ENCODE measurements at regions not wholly inside any gene's neighbourhood (a gene's known extent, or its start where the extent isn't known, plus 50 kb on each side); places are given as distances from the start of the nearest gene placed in this dataset.

DNA sequence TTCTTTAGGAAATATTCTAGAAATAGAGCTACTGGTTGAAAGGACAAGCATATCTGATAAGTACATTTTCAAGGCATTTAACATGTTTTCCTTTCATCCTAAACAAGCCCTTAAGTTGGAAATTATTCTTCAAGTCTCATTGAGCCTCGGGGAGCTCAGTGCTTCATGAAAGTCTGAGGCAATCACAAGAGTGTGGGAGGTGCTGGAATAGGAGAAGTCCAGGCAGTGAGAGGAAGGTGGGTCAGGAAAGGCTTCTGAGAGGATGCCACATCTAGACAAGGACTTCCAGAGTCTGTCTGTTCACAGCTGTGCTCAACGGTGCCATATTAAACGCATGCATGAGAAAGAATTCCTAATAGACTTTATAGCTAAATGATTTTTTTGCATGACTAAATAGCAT lies 69.8 kb downstream of the CD83 start:
- DNase-seq (ENCODE audit: low read depth) = no peak

DNA sequence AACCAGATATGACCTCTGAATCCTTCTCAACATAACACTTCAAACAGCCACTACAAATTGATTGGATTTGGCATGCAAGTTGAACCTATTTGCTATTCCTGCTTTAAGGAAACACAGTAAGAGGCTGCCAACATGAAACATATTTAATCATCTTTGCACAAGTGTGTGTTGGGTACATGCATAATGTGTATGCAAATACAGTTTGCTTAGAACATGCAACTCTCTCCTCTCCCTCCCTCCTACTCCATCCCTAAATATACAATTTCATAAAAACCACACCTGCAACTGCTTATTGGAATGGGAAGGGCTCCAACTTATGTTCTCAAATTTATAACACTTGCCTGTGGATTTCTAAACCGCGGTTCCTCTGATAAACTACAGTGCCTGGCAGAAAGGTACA lies 71.5 kb downstream of the CD83 start:
- no peak for DNase-seq (ENCODE audit: low read depth)

DNA sequence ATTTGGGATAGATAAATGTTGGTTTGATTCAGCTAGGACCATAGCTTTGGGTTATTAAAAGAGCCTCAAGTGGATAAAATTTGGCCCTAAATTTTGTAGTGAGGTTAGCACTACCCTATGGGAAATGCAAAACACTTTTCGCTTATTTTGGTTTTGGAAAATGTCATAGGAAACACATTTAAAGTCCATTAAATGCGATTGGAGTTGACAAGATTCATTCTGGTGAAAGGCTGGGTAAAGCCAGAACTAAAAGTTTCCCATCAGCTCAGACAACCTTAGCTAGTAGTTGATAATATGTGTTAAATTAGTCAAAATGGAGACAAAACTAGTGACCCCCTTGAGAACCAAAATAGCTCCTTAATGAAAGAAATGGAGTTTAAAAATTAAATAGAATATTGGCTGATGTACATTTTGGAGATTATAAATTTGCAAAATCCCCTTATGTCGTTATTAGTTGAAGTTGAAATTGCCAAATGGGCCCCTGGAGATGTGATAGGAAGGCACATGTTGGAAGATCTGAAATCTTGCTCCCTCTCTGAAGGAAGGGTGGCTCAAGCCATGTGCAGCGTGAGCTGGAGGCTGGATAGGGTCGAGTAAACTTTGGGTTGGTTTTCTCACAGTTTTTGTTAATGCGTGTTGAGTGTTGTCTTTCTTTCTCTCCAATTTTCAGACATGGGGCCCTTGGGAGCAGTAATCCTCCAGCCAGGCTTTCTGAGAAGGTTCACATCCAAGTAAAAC lies 72.8 kb downstream of the CD83 start:
- no peak for DNase-seq (ENCODE audit: low read depth)

- DNase-seq (ENCODE audit: low read depth) = no peak
Observed at GRCh38 chr6:14190929-14191224, 73.3 kb downstream of the CD83 start.

DNA sequence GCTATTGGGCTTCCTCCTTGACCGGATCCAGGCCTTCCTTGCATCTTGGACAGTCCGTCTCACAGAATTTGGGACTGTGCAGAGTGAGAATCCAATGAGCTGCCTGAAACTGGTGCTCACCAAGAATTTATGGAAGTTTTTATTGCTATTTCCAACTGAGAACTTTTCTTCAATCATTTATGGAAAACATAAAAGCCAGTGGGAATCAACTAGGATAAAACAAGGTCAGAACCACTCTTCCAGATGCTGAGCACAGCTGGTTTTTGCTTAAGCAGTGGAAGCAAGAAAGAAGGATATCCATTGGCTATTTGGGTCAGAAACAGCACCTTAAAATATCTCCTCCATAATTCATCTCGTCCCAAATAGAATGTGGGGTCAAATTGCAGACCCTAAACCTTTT lies 74.2 kb downstream of the CD83 start:
- no peak for DNase-seq (ENCODE audit: low read depth)

DNA sequence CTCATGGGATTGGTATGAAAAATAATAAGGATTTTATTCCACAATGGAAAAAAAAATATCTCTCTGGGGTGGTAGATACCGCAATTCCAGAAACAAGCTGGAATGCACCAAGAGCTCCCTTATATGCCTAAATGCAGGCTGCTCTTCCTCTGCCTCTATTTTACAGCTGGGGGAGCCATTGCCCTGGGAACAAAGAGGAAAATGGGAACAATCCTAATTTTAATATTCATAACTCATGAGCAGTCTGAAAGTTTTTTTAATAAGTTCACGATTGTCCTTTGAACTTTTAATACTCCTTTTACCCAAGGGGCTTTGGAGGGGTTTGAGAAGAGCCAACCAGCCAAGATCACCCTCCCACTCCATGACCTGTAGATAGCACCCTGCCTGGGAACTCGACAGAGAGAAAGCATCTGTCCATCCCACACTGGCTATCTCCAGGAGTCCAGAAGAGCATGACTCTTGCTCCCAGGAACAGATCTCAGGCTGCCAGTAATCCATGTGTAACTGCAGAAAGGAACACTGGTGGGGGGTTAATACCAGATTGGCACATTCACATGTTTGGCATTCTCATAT lies 74.7 kb downstream of the CD83 start:
- DNase-seq (ENCODE audit: low read depth) = no peak

DNA sequence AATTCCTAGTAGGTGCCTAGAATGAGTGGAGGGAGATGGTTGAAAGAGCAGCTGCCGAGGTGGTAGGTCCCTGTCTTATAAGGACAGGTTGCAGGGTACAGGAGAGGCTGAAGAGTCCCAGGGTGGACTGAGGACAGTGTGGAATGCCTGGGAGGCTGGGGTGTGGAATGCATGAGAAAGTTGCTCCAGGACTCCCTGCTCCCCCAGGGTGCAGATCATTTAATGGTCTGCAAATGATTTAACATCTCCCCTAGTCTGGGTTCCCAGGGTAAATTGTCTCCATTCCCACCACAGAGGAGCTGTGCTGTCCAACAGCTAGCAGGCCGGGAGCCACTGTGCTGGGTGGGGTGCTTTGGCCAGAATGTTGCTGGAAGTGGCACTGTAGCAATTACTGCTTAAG lies 76.0 kb downstream of the CD83 start:
- no peak for DNase-seq (ENCODE audit: low read depth)

DNA sequence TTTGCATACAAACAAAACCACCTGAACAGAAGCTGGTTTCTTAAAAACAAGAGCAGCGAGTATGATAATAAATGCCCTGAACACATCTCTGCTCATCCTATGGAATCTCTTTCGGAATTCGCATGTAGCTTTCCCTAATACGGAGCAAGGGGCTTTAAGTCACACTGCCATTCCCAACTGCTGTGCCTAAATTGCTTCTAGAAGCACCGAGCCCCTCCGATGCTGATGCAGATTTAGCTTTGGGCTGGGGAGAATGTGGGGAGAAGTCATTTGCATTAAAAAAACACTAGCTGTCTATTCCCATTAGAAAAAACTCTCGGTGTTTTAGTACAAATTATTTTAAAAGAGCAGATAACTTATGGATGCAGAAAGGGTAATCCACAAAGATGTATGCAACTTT lies 76.9 kb downstream of the CD83 start:
- no peak for DNase-seq (ENCODE audit: low read depth)

GRCh38 chr6:14194976-14195375 lies 77.4 kb downstream of the CD83 start:
- no peak for DNase-seq (ENCODE audit: low read depth)

DNA sequence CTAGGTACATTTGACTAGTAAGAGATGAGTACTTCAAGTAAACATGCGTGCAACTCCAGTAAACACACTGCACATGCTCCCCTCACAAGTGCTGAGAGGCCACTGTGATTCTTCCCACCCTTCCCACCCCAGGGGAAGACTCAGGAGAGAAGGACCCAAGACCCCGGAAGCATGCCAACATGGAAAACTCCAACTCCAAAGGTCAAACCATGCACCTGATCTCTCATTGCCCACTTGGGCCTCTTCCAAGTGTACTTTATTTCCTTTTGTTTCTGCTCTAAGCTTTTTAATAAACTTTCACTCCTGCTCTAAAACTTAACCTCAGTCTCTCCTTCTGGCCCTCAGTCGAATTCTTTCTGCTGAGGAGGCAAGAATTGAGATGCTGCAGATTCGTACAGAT lies 78.5 kb downstream of the CD83 start:
- no peak for DNase-seq (ENCODE audit: low read depth)

- no peak for DNase-seq (ENCODE audit: low read depth)
Observed at GRCh38 chr6:14197118-14197517, 79.5 kb downstream of the CD83 start.

GRCh38 chr6:14200047-14200446 lies 82.5 kb downstream of the CD83 start:
- DNase-seq (ENCODE audit: low read depth) = no peak

- no peak for DNase-seq (ENCODE audit: low read depth)
Observed at GRCh38 chr6:14202947-14203346, 85.4 kb downstream of the CD83 start.

DNA sequence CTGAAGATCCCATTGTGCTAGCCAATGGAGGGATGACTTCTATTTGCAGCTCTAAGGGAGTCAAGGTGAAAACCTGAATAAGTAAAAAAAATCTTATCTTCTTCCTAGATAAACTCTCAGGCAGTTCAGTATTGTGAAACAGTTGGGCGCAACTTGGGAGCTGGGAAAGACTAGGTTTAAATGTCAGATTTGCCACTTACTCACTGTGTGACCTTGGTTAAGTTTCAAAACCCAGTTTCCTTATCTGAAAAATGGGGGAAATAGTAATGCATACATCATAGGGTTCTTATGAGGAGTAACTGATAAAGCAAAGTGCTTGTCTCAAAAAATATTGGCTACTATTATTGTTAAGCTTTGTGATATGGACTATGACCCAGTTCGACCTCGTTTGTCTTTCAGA lies 88.8 kb downstream of the CD83 start:
- no peak for DNase-seq (ENCODE audit: low read depth)

- DNase-seq (ENCODE audit: low read depth) = no peak
Observed at GRCh38 chr6:14207448-14207847, 89.9 kb downstream of the CD83 start.

DNA sequence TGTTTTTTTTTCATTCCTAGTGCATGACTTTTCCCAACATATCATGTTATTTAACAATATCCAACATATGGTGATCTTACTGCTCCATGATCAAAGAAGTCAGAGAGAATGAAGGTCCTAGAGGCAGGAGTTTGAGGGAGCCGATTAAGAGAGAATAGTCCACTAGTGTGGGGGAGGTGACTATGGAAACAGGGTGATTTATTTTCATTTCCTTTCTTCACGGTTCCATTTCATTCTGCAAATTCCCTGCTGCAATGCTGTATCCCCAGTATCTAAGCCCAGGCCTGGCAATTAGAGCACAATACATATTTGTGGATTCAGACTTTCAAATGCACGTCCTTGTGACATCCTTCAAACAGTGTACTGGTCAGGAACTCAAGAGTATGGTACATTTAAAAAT lies 91.4 kb downstream of the CD83 start:
- no peak for DNase-seq (ENCODE audit: low read depth)

DNA sequence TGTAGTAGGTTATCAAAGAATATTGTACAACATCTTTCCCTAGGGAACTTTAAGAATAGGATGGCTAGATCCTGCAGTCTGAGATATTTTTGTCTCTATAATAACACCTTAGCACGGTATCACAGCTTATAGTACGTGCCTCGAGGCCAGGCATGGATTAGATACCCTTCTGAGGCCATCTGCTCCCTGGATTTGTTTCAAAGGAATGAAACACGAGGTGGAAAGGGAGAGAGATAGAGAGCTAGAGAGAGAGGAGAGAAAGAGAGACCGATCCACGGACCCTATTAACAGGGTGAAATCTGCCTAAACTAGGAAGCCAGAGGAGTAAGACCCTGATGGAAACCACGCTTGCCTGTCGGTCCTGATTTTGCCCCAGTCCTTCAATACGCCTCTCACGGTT lies 92.5 kb downstream of the CD83 start:
- DNase-seq (ENCODE audit: low read depth) = no peak

DNA sequence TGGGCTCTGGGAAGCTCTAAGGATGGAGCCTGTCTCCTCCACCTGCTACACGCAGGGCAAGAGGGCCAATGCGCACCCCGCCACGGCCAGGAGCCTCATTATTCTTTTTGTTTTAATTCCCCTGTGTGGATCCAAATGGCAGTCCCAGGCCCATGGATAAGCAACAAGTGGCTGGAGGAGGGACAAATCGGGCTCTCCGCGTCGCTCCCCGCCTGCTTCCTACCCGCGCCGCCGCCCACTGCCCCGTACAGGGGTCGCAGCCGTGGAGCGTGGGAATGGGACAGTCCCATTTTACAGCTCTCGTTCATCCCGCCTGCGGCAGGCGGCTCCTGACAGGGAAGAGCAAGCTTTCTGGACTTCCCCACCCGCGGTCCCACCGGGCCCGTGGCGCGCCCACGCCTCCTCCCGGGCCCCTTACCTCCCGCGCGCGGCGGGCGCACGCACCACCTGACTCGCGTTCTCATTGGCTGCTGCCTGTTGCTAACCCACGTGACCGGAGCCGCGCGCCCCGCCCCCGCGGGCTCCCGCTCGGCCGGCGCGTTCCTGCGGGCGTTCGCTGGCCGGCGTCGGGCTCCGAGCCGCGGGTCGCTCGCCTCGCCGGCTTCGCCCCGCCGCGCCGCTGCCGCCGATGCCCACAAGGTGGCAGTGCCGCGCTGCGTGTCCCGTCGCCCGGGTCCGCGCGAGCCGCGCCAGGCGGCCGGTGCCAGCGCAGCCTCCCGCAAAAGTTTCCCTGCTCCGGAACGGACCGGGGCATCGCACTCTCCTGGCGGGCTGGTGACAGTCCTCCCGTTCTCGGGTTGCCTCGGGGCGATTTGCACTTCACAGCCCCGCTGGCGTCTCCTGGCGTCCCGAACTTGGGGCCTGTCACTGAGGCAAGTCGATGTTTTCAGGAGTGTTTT lies 93.3 kb downstream of the CD83 start:
- DNase-seq (ENCODE audit: low read depth) = peak; percentile 27

DNA sequence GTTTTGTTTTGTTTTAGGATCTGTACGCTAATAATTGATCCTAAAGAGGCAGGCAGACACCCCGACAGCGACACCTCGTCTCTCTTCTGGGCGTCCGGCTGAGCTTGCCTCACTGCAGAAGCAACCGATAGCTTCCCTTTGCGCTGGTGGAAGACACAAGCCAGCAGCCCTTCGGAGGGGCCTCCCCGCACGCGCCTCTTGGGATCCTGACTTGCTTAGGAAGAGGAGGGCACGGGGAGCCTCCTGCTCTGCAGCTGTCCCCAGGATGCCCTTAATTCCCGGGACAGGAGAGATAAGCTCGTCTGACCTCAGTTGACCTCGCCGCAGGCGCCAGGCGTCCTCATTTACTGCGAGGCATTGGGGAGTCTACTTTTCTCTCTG lies 94.0 kb downstream of the CD83 start:
- peak; percentile 6 for DNase-seq (ENCODE audit: low read depth)

DNA sequence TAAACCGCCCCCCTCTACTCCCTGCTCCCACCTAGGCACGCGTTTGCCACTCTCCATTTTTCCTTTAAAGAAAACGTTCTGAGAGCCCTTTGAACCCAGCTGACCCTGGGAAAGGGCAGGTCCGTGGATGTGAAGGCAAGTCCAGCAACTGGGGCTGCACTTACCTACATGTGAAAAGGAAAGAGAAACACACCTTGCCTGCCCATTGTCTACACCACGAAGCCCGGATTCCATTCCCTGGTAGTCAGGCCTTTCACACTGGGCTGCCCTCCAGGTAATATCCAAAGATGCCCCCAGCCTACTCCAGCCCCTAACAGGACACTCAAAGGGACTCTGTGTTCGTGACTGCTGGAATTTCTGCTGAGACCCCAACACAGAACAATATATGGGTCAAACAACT lies 94.4 kb downstream of the CD83 start:
- no peak for DNase-seq (ENCODE audit: low read depth)

DNA sequence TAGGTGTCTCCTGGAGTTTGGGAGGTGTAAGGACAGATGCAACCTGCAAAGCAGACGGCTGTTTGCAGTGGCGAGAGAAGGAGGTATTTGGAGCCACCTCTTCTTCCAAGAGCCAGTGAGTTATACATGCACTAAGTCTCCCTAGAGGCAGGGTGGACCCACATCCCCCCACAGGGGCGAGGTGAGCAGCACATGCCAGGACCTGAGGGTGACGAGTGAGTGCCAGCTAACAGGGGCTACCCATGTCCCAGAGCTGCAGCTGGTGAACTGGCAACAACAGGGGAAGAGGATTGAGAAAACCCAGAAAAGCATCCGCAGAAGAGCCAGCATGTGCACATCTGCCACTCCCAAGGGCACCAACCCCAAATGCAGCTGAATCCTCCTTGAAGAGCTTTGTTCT lies 95.1 kb downstream of the CD83 start:
- DNase-seq (ENCODE audit: low read depth) = no peak

- peak; percentile 17 for DNase-seq (ENCODE audit: low read depth)
Observed at GRCh38 chr6:14216946-14217684, 99.5 kb downstream of the CD83 start.

Data from GM04503 (cell line).